ENCODE measurements at regions not wholly inside any gene's neighbourhood (a gene's known extent, or its start where the extent isn't known, plus 50 kb on each side); places are given as distances from the start of the nearest gene placed in this dataset.

DNA sequence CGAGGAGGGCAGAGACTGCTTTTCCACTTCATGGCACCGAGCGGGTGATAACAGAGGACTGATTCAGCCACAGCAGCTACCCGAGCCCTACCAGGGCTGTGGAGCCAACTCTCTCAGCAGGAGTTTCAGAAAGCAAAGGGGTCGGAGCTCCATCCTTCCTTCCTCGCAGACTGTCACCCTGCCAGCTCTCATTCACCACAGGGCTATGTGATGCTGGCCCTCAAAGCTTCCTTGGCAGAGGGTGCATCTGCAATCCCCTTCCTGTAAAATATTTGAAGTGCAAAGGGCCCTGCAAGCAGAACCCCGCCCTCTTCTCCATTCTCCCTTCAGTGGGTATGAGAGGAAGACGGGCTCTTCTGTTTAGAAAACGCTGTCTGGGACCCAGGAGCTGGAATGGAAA lies 105.3 kb upstream of the LYZL2 start:
- no peak for TF ChIP-seq POLR2A (IDR thresholded peaks at IDR 0.05)
- no peak for TF ChIP-seq POLR2AphosphoS5 (IDR thresholded peaks at IDR 0.05)
- TF ChIP-seq, protein P1, sequence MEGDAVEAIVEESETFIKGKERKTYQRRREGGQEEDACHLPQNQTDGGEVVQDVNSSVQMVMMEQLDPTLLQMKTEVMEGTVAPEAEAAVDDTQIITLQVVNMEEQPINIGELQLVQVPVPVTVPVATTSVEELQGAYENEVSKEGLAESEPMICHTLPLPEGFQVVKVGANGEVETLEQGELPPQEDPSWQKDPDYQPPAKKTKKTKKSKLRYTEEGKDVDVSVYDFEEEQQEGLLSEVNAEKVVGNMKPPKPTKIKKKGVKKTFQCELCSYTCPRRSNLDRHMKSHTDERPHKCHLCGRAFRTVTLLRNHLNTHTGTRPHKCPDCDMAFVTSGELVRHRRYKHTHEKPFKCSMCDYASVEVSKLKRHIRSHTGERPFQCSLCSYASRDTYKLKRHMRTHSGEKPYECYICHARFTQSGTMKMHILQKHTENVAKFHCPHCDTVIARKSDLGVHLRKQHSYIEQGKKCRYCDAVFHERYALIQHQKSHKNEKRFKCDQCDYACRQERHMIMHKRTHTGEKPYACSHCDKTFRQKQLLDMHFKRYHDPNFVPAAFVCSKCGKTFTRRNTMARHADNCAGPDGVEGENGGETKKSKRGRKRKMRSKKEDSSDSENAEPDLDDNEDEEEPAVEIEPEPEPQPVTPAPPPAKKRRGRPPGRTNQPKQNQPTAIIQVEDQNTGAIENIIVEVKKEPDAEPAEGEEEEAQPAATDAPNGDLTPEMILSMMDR (IDR thresholded peaks at IDR 0.05), result no peak
- no peak overlapping the region for H3K27ac ChIP-seq
- whole genome bisulfite sequencing, result 69% methylated on average over 8 of the region's 9 CpGs

DNA sequence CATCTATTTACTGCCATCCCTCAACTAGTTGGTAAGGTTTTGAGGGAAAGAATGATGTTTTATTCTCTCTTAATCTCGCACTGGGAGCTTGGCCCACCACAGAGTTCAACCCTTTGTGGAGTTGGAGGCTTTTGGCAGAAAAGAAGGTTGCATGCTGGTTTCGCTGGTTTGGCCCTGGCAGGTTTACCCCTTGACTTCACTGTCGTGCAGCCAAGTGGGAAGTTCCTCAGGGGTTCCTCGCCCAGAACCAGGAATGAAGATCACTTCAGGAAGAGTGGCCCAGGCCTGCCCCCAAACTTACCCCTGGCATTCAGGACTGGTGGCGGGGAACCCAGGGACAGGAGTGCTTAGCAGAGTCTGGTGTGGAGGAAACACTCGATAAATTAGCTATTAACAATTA lies 103.1 kb upstream of the LYZL2 start:
- intact Hi-C loops (cut with DNase I), result no loop called here
- no peak for DNase-seq (ENCODE audit: low spot score)
- WGBS, result 84% methylated on average over 6 of the region's 6 CpGs
- no peak overlapping the region for H3K4me3 ChIP-seq
- H3K27me3 ChIP-seq (replicated peaks; ENCODE audit: insufficient read depth), result no peaks in the 10 kb centered on the region
- no peak overlapping the region for H3K27ac ChIP-seq
- TF ChIP-seq, protein P1 (IDR thresholded peaks at IDR 0.05), result no peak
- TF ChIP-seq POLR2AphosphoS5 (IDR thresholded peaks at IDR 0.05) (no peak), POLR2A (IDR thresholded peaks at IDR 0.05) (no peak)
- H3K9me3 ChIP-seq, result no peaks in the 10 kb centered on the region
- H3K4me1 ChIP-seq (replicated peaks), result no peaks in the 10 kb centered on the region
- no peaks in the 10 kb centered on the region for H3K36me3 ChIP-seq

More for the DNA sequence above, 105.3 kb upstream of the LYZL2 start:
- intact Hi-C loops (cut with DNase I), result no loop called here
- no peak overlapping the region for H3K4me3 ChIP-seq
- DNase-seq (ENCODE audit: low spot score), result no peak
- H3K9me3 ChIP-seq, result no peaks in the 10 kb centered on the region
- no peaks in the 10 kb centered on the region for H3K4me1 ChIP-seq (replicated peaks)
- no peaks in the 10 kb centered on the region for H3K36me3 ChIP-seq
- no peaks in the 10 kb centered on the region for H3K27me3 ChIP-seq (replicated peaks; ENCODE audit: insufficient read depth)

DNA sequence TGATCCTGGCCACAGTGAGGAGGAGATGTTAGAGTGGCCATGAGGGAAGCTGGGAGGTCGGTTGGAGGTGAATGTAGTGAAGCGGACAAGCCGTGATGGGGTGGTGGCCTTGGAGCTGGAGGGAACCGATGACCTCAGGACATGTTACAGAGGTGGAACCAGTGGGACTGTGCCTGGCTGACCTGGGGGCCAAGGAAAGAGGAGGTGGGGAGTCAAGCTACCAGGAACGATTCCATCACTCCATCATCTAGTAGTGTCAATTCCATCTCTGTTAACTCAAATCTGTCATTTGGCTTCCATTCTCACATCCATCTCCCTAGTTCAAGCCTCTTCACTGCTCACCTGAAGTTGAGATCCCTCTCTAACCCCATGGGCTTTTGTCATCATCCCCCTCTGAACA lies 102.4 kb upstream of the LYZL2 start:
- Histone ChIP-seq H3K9me3 (no peaks in the 10 kb centered on the region), H3K4me1 (replicated peaks) (no peaks in the 10 kb centered on the region), H3K36me3 (no peaks in the 10 kb centered on the region), H3K4me3 (no peak overlapping the region), H3K27ac (no peak overlapping the region), H3K27me3 (replicated peaks; ENCODE audit: insufficient read depth) (no peaks in the 10 kb centered on the region)
- DNase-seq (ENCODE audit: low spot score), result no peak
- WGBS, result 93% methylated on average over 5 of the region's 5 CpGs
- intact Hi-C loops (cut with DNase I), result no loop called here
- TF ChIP-seq POLR2A (IDR thresholded peaks at IDR 0.05) (no peak), POLR2AphosphoS5 (IDR thresholded peaks at IDR 0.05) (no peak)
- TF ChIP-seq, protein P1 (IDR thresholded peaks at IDR 0.05), result no peak

DNA sequence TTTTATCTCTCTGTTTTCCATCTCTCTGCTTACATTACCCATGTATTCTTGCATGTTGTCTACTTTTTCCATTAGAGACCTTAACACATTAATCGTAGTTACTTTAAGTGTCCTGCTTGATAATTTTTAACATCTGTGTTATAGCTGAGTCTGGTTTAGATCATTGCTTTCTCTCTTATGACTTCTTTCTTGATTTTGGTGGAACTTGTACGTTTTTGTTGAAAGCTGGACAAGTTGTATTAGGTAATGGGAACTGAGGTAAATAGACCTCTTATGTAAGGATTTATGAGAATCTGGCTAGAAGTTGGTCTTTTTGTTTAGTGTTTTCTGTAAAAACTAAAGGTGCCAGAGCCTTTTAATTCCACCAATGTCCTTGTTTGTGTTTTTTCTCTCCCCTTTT lies 100.8 kb upstream of the LYZL2 start:
- TF ChIP-seq POLR2AphosphoS5 (IDR thresholded peaks at IDR 0.05) (no peak), POLR2A (IDR thresholded peaks at IDR 0.05) (no peak)
- TF ChIP-seq, protein P1 (IDR thresholded peaks at IDR 0.05), result no peak
- Histone ChIP-seq H3K9me3 (no peaks in the 10 kb centered on the region), H3K36me3 (no peaks in the 10 kb centered on the region), H3K4me3 (no peak overlapping the region), H3K27ac (no peak overlapping the region), H3K4me1 (replicated peaks) (no peaks in the 10 kb centered on the region), H3K27me3 (replicated peaks; ENCODE audit: insufficient read depth) (no peaks in the 10 kb centered on the region)
- 78% methylated on average over 2 of the region's 2 CpGs for WGBS
- no peak for DNase-seq (ENCODE audit: low spot score)
- intact Hi-C loops (cut with DNase I), result no loop called here

DNA sequence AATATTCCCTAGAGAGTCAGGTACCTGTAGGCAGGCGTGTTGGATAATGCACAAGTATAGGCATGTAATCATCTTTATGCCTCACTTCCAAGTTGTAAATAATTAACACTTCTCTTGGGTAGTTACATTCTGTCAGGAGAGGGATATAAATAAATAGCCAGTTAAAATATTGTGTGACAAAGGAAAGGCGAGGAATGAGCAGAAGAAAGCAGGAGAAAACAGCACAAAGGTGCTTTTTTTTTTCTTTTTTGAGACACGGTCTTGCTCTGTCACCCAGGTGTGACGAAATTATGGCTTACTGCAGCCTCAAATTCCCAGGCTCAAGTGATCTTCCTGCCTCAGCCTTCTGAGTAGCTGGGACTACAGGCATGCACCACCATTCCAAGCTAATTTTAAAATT lies 99.2 kb upstream of the LYZL2 start:
- WGBS, result 82% methylated on average over 4 of the region's 4 CpGs
- DNase-seq (ENCODE audit: low spot score), result no peak
- H3K36me3 ChIP-seq, result no peaks in the 10 kb centered on the region
- no peak overlapping the region for H3K27ac ChIP-seq
- no peaks in the 10 kb centered on the region for H3K4me1 ChIP-seq (replicated peaks)
- no peak overlapping the region for H3K4me3 ChIP-seq
- intact Hi-C loops (cut with DNase I), result loop anchor here (5.0 kb wide), 1 partner anchor 1079 kb away; no protein-coding TSS in a partner anchor
- H3K27me3 ChIP-seq (replicated peaks; ENCODE audit: insufficient read depth), result no peaks in the 10 kb centered on the region
- TF ChIP-seq, protein P1 (IDR thresholded peaks at IDR 0.05), result no peak
- TF ChIP-seq POLR2AphosphoS5 (IDR thresholded peaks at IDR 0.05), result no peak
- no peak for TF ChIP-seq POLR2A (IDR thresholded peaks at IDR 0.05)
- no peaks in the 10 kb centered on the region for H3K9me3 ChIP-seq
